RWPE1 (cell line): ENCODE measurements at regions not wholly inside any gene's neighbourhood (a gene's known extent, or its start where the extent isn't known, plus 50 kb on each side); places are given as distances from the start of the nearest gene placed in this dataset.

Experiments used
- CTCF ChIA-PET: fragments of 350-600 bp; sonication (Branson Sonifier 250); formaldehyde crosslinking; extraction: SDS; loops from one replicate; lab custom pipeline; 2021; lab: Yijun Ruan, JAX
- POLR2A ChIA-PET: fragments of 400-600 bp; formaldehyde crosslinking; extraction: SDS; loops from one replicate; lab custom pipeline; 2020; ENCODE audit warnings: antibody characterized with exemption; ENCODE audit not compliant: low non-redundant PET; lab: Yijun Ruan, JAX
- DNase-seq: peaks from one replicate; pipeline ENCODE4 v3.0.0; 2012; ENCODE audit warnings: low spot score
- H3K27ac ChIP-seq: fragments of 450-650 bp; 2 replicates; pipeline ENCODE4 v1.5.1; 2017
- TF ChIP-seq, protein P1 (sequence below): fragments of 450-650 bp; conservative IDR thresholded peaks from 2 replicates; pipeline ENCODE4 v1.5.1; 2017; ENCODE audit warnings: low read depth, mild to moderate bottlenecking

DNA sequence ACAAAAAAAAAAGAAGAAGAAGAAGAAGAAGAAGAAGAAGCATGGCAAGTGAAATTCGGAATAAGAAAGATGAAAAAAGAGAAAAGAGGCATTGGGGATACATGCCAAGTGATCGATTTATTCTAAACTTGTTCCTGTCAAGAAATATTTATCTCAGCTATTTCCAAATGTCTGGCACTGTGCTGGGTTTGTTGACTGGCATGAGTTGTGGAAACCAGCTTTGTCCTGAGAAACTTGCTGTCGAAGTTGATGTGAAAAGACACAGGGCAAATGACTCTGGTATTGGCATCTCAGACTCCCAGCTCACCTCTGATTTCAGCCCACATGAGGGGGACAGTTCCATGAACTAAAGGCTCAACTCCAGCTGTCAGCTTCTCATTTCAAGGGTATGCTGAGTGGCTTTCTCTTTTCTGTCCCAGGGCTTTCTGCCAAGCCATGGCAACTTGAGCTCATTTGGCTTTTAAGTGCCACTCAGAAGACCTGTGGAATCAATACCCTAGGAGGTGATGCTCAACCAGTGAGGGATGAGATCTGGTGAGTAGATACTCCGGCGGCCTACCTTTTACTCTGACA lies 253.3 kb upstream of the JAG1 start:
- ChIA-PET POLR2A (no interaction called here), CTCF (interaction anchor here (0.6 kb wide), 1 partner anchor 617 kb away, joined by 4 read pairs; no protein-coding TSS in a partner anchor)

DNA sequence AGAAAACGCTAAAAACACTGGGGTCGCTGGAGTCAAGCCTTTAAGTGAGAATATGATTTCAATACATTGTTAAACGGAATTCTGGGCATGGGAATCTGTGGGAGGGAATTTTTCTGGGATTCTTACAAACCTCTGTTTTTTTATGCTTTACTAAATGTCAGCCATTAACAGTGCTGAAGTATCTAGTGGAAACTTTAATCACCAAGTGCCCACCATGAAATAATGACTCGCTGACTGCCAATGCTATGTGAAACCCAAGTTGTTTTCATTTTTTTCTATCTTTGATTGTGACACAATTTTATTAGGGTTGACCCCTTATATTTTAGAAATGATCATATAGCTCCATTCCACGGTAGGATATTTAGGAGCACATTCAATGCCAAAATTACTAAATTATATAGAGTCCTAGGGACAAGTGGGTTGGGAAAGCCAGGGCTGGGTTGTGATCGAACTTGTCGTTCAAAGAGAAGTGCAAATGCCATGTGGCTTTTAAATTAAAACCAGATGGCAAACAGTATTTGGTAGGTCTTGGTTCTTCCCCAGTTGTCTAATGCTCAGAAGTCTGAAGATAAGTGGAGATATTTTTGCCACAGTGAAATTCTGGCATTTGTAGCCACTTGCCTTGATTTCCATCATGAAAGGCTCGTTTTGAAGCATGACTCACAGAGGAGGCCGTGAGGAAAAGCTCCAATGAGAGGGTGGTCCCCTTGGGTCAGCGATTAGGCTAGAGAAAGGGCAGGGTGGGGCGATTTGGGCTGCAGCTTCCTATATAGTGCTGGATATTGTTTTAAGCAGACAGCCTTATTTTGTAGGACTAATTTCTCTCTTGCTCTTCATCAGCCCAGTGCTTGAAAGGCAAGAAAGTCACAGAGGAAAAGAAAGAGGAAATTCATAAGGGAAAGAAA lies 254.4 kb upstream of the JAG1 start:
- POLR2A ChIA-PET = no interaction called here
- CTCF ChIA-PET = no interaction called here
- H3K27ac ChIP-seq = no peak overlapping the region
- TF ChIP-seq, protein P1, sequence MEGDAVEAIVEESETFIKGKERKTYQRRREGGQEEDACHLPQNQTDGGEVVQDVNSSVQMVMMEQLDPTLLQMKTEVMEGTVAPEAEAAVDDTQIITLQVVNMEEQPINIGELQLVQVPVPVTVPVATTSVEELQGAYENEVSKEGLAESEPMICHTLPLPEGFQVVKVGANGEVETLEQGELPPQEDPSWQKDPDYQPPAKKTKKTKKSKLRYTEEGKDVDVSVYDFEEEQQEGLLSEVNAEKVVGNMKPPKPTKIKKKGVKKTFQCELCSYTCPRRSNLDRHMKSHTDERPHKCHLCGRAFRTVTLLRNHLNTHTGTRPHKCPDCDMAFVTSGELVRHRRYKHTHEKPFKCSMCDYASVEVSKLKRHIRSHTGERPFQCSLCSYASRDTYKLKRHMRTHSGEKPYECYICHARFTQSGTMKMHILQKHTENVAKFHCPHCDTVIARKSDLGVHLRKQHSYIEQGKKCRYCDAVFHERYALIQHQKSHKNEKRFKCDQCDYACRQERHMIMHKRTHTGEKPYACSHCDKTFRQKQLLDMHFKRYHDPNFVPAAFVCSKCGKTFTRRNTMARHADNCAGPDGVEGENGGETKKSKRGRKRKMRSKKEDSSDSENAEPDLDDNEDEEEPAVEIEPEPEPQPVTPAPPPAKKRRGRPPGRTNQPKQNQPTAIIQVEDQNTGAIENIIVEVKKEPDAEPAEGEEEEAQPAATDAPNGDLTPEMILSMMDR = no peak
- DNase-seq = no peak

More for the DNA sequence above, 253.3 kb upstream of the JAG1 start:
- H3K27ac ChIP-seq = no peak overlapping the region
- no peak for DNase-seq
- TF ChIP-seq, protein P1 = no peak

DNA sequence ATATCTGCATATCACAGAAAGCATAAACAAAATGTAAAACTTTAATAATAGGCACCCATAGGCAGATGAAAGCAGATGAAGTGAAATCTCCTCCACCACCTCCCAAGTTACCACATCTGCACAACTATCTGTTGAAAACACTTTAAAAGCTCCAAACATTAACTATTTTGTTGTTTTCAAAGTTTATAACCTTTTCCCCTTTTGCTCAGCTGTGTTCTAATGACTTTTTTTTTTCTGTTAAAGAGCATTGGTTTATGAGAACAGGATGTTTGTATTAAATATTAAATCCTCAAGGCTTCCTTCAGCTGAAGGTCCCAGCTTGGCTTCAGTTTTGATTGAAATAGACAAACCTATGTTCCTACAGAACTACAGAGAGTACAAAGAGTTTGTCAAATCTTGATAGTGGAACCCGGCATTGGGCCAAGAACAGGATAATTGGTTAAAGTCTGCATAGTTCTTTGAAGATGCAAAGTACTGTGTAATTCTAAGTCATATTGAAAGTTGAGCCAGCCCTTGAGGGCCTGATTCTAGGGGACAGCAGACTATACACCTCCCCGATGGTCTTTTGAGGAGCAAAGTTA lies 255.1 kb upstream of the JAG1 start:
- ChIA-PET POLR2A (no interaction called here), CTCF (interaction anchor here (0.6 kb wide), 1 partner anchor 29 kb away, joined by 5 read pairs; no protein-coding TSS in a partner anchor)
- TF ChIP-seq, protein P1 = no peak
- DNase-seq = no peak
- no peak overlapping the region for H3K27ac ChIP-seq

DNA sequence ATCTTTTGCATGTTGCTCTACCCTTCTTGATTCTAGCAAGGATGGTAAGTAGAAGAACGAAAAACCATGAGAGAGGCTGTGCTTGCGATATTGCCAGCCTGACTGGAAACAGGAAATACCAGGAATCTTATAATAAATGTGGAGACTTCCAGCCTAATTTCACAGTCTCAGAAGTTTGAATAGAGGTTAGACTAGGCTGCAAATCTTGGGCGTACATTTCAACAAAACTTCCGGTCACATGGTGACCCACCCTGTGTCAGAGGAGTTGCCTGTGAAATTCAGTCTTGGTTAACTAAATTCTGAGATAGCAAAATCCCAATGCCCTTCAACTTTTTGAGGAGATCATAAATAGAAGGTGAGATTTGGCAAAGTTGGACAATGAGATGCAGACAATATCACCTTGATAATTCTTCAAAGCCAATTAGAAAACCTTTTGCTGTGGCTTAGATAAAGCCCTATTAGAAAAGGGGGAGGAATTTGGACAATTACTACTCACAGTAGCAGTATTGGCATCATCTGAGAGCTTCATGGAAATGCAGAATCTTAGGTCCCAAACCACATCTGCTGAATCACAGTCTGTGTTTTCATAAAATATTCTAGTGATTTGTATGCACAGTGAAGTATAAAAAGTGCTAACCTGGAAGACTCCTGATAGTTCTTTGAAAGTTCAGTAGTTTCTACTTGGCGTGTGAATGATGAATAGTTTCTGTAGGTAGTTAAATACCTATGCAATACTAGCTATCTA lies 262.0 kb upstream of the JAG1 start:
- POLR2A ChIA-PET = no interaction called here
- H3K27ac ChIP-seq = no peak overlapping the region
- TF ChIP-seq, protein P1 = no peak
- DNase-seq = no peak
- CTCF ChIA-PET = interaction anchor here (0.7 kb wide), 1 partner anchor 278 kb away, joined by 4 read pairs; no protein-coding TSS in a partner anchor

DNA sequence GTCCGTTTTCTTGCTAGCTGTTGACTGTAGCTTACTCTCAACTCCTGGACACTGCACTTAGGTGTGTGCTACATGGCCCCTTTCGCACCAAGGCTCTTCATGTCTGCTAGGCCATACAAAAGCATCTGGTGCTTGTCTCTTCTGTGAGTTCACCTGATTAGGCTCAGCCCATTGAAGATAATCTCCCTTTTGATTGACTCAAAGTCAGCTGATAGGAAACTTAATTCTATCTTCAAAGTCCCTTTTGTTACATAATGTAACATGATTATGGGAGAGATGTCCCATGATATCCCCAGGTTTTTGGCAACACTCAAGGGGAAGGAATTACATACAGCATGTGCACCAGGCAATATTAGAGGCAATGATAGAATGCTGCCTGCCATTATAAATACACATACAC lies 263.0 kb upstream of the JAG1 start:
- no peak overlapping the region for H3K27ac ChIP-seq
- POLR2A ChIA-PET = no interaction called here
- no peak for DNase-seq
- TF ChIP-seq, protein P1 = no peak
- CTCF ChIA-PET = interaction anchor here (0.7 kb wide), 1 partner anchor 277 kb away, joined by 4 read pairs; no protein-coding TSS in a partner anchor
